Endothelial cell of umbilical vein (primary cell): ENCODE measurements at regions not wholly inside any gene's neighbourhood (a gene's known extent, or its start where the extent isn't known, plus 50 kb on each side); places are given as distances from the start of the nearest gene placed in this dataset.

Source experiments
- CTCF ChIP-seq, 2 donors: IDR thresholded peaks; 1 replicate in 1 of 2; 2 replicates in 1 of 2; pipeline ENCODE4 v1.5.1; 2011; ENCODE audit warnings: low read length in 2 of 2, mild to moderate bottlenecking in 2 of 2, moderate library complexity in 2 of 2, control low read depth in 1 of 2, inconsistent platforms in 1 of 2, low read depth in 1 of 2; ENCODE audit not compliant: insufficient read depth in 1 of 2; ENCODE audit errors: extremely low read depth in 1 of 2
- JUN ChIP-seq: IDR thresholded peaks from 2 replicates; pipeline ENCODE4 v1.6.1; 2011; ENCODE audit warnings: borderline replicate concordance, low read depth; ENCODE audit not compliant: insufficient read length, insufficient read depth
- POLR2A ChIP-seq: IDR thresholded peaks from 2 replicates; pipeline ENCODE4 v1.6.1; 2012; ENCODE audit warnings: low read depth, mild to moderate bottlenecking, control low read depth, low read length
- POLR2AphosphoS5 ChIP-seq: IDR thresholded peaks from 2 replicates; pipeline ENCODE4 v1.6.1; 2012; ENCODE audit warnings: low read depth, mild to moderate bottlenecking, control low read depth, low read length, moderate library complexity; ENCODE audit not compliant: insufficient read depth

GRCh38 chr17:54841656-54842055, 59.0 kb upstream of the TOM1L1 start:
- TF ChIP-seq CTCF (IDR thresholded peaks at IDR 0.05; ENCODE audit: extremely low read depth in 1 of 2, insufficient read depth in 1 of 2, low read depth in 1 of 2, low read length in 2 of 2) (no peak), JUN (no peak), POLR2A (no peak), POLR2AphosphoS5 (no peak)
